Gastrocnemius medialis (tissue), 4 donors: ENCODE measurements at regions not wholly inside any gene's neighbourhood (a gene's known extent, or its start where the extent isn't known, plus 50 kb on each side); places are given as distances from the start of the nearest gene placed in this dataset.

Experiments
- ATAC-seq, 2 donors: fragments of 150-250 bp; one replicate each; pipeline ENCODE4 v1.9.1; 2016
- DNase-seq, 2 donors: peaks; one replicate each; pipeline ENCODE4 v3.0.0-alpha.2; 2019
- H3K27ac ChIP-seq, 4 donors: fragments of 200-600 bp; sonication (generic); 1 replicate in 1 of 4; 2 replicates in 3 of 4; pipeline ENCODE4 v1.5.1; 2016 to 2018; ENCODE audit warnings: mild to moderate bottlenecking in 2 of 4, moderate library complexity in 1 of 4
- H3K27me3 ChIP-seq, 3 donors: fragments of 200-600 bp; sonication (generic) in 2 of 3; 1 replicate in 1 of 3; 2 replicates in 2 of 3; pipeline versions ENCODE4 v1.5.1 to v1.6.0; 2016 to 2019; ENCODE audit warnings: mild to moderate bottlenecking in 1 of 3, moderate library complexity in 1 of 3
- H3K36me3 ChIP-seq, 2 donors: fragments of 200-600 bp; sonication (generic) in 1 of 2; one replicate each; pipeline ENCODE4 v1.5.1; 2017 to 2018
- H3K4me1 ChIP-seq, 2 donors: fragments of 200-600 bp; sonication (generic) in 1 of 2; one replicate each; pipeline ENCODE4 v1.5.1; 2016 to 2017; ENCODE audit warnings: mild to moderate bottlenecking in 2 of 2
- H3K4me3 ChIP-seq, 4 donors: fragments of 200-600 bp; sonication (generic) in 3 of 4; 1 replicate in 1 of 4; 2 replicates in 3 of 4; pipeline ENCODE4 v1.5.1; 2016 to 2019; ENCODE audit warnings: mild to moderate bottlenecking in 2 of 4
- H3K9me3 ChIP-seq, 3 donors: fragments of 200-600 bp; sonication (generic) in 2 of 3; 1 replicate in 1 of 3; 2 replicates in 2 of 3; pipeline ENCODE4 v1.5.1; 2016 to 2019
- POLR2A ChIP-seq, 2 donors: fragments of 450-650 bp; IDR thresholded peaks; one replicate each; pipeline ENCODE4 v1.6.1; 2017; ENCODE audit warnings: antibody characterized with exemption in 2 of 2, mild to moderate bottlenecking in 2 of 2, moderate library complexity in 2 of 2
- in situ Hi-C, 4 donors: fragments of 200-750 bp; cut with MboI; loops; one replicate each; pipeline versions ENCODE4 v1.15.0 to v1.8.0; 2017; ENCODE audit warnings: low sequenced_read_pairs in 4 of 4
- intact Hi-C: fragments of 100-400 bp; cut with DNase I; formaldehyde crosslinking; loops from one replicate; pipeline ENCODE4 v1.15.1; 2023; ENCODE audit warnings: low total_unique reads
- TF ChIP-seq, protein P1 (sequence below), 5 experiments: fragments of 450-650 bp in 3 of 5; fragments of 200-600 bp in 2 of 5; sonication (generic) in 2 of 5; IDR thresholded peaks in 4 of 5; conservative IDR thresholded peaks in 1 of 5; 1 replicate in 4 of 5; 2 replicates in 1 of 5; pipeline ENCODE4 v1.5.1; 2016 to 2019; ENCODE audit warnings: antibody characterized with exemption in 5 of 5, mild to moderate bottlenecking in 3 of 5, moderate library complexity in 3 of 5

DNA sequence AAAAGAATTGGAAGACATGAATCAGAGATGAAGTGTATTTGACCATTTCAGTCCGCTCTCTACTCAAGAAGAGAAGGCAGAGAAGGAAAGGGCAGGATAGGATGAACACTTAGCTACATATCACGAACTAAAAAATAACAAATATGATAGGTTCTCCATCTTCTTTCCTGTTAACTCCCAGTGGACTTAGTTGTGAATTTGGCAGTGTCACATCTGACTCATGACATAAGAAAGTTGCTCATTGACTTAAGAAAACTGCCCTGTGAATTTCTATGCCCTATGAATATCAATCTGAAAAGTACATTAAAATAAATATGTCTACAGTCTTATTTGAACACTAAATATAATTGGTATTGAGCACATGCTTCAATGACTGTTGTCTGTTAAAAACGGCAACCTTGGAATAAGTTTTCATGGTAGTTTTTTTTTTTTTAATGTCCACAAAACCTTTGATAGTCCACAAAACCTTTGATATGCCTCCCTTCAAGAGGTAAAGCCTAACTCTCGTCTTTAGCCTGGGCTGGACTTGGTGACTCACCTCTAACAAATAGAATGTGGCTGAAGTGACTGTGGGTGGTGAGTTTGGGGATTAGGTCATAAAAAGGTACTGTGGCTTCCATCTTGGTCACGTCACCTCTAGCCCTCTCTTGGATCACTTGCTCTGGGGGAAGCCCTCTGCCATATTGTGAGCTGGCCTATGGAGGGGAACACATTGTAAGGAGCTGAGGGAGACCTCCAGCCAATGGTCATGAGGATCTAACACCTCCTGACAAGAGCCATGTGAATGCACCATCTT lies 184.7 kb upstream of the S100G start:
- H3K4me3 ChIP-seq, result no peak overlapping the region
- intact Hi-C loops (no loop called here), in situ Hi-C loops (no loop called here)
- peaks cover 0 to 5% of the 10 kb centered on the region in 2 donors for H3K4me1 ChIP-seq
- H3K36me3 ChIP-seq, result no peaks in the 10 kb centered on the region
- H3K27ac ChIP-seq, result no peak overlapping the region
- no peaks in the 10 kb centered on the region for H3K9me3 ChIP-seq
- TF ChIP-seq, protein P1, sequence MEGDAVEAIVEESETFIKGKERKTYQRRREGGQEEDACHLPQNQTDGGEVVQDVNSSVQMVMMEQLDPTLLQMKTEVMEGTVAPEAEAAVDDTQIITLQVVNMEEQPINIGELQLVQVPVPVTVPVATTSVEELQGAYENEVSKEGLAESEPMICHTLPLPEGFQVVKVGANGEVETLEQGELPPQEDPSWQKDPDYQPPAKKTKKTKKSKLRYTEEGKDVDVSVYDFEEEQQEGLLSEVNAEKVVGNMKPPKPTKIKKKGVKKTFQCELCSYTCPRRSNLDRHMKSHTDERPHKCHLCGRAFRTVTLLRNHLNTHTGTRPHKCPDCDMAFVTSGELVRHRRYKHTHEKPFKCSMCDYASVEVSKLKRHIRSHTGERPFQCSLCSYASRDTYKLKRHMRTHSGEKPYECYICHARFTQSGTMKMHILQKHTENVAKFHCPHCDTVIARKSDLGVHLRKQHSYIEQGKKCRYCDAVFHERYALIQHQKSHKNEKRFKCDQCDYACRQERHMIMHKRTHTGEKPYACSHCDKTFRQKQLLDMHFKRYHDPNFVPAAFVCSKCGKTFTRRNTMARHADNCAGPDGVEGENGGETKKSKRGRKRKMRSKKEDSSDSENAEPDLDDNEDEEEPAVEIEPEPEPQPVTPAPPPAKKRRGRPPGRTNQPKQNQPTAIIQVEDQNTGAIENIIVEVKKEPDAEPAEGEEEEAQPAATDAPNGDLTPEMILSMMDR (IDR thresholded peaks at IDR 0.05 in 4 of 5, conservative IDR thresholded peaks at IDR 0.05 in 1 of 5), result no peak
- TF ChIP-seq POLR2A (IDR thresholded peaks at IDR 0.05), result no peak
- ATAC-seq (no peak), DNase-seq (no peak)
- no peaks in the 10 kb centered on the region for H3K27me3 ChIP-seq

GRCh38 chrX:16466640-16467432 lies 183.1 kb upstream of the S100G start:
- TF ChIP-seq, protein P1 (IDR thresholded peaks at IDR 0.05 in 4 of 5, conservative IDR thresholded peaks at IDR 0.05 in 1 of 5), result no peak
- no peak for TF ChIP-seq POLR2A (IDR thresholded peaks at IDR 0.05)
- no peaks in the 10 kb centered on the region for H3K9me3 ChIP-seq
- H3K27me3 ChIP-seq, result no peaks in the 10 kb centered on the region
- in situ Hi-C loops (no loop called here), intact Hi-C loops (no loop called here)
- H3K36me3 ChIP-seq, result no peaks in the 10 kb centered on the region
- H3K27ac ChIP-seq, result no peak overlapping the region
- DNase-seq, result no peak
- ATAC-seq, result no peak
- H3K4me3 ChIP-seq, result no peak overlapping the region
- peaks cover 0 to 5% of the 10 kb centered on the region in 2 donors for H3K4me1 ChIP-seq

DNA sequence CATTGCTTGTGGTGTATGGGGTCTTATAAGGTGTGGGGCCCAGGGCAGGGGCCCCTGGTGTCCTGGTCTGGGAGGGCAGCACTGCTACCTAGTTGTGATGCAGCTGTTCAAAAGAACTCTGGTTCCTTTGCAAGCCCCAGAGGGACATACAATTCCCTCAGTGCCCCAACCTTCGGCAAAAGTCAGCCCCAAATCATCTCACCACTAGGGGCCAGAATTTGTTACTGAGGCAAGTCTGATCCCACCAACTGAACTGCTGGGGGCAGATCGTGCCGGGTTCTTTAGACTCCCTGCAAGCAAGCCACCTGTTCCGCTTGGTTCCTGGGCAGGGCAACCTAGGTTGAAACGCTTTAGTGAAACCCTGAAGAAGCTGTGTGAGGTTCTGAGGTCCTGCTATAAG lies 180.1 kb upstream of the S100G start:
- intact Hi-C loops (no loop called here), in situ Hi-C loops (no loop called here)
- no peak overlapping the region for H3K27ac ChIP-seq
- H3K4me3 ChIP-seq, result no peak overlapping the region
- DNase-seq (no peak), ATAC-seq (no peak)
- TF ChIP-seq, protein P1 (IDR thresholded peaks at IDR 0.05 in 4 of 5, conservative IDR thresholded peaks at IDR 0.05 in 1 of 5), result no peak
- TF ChIP-seq POLR2A (IDR thresholded peaks at IDR 0.05), result no peak
- no peaks in the 10 kb centered on the region for H3K27me3 ChIP-seq
- H3K4me1 ChIP-seq, result no peaks in the 10 kb centered on the region
- no peaks in the 10 kb centered on the region for H3K9me3 ChIP-seq
- H3K36me3 ChIP-seq, result no peaks in the 10 kb centered on the region

DNA sequence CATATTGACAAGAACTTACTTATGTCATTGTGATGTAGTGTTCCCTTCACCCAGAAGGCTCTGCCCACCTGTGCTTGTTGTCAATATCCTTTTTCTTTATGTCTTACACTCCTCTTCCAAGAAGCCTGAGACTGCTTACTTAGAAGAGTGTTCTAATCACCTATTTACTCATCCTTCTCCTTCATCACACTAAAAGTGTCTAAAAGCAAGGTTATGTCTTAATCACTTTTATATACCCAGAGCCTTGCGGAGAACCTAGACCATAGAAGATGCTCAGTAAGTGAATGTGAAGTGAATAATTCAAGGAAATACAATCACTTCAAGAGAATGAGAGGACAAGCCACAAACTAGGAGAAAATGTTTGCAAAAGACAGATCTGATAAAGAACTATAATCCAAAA lies 177.6 kb upstream of the S100G start:
- no peak for TF ChIP-seq POLR2A (IDR thresholded peaks at IDR 0.05)
- TF ChIP-seq, protein P1 (IDR thresholded peaks at IDR 0.05 in 4 of 5, conservative IDR thresholded peaks at IDR 0.05 in 1 of 5), result no peak
- no peaks in the 10 kb centered on the region for H3K9me3 ChIP-seq
- intact Hi-C loops (no loop called here), in situ Hi-C loops (no loop called here)
- no peak for ATAC-seq
- no peak overlapping the region for H3K4me3 ChIP-seq
- H3K27ac ChIP-seq, result no peak overlapping the region
- H3K4me1 ChIP-seq, result no peaks in the 10 kb centered on the region
- H3K27me3 ChIP-seq, result no peaks in the 10 kb centered on the region
- H3K36me3 ChIP-seq, result no peaks in the 10 kb centered on the region
- DNase-seq, result no peak
